SW480 (cell line): ENCODE measurements at regions not wholly inside any gene's neighbourhood (a gene's known extent, or its start where the extent isn't known, plus 50 kb on each side); places are given as distances from the start of the nearest gene placed in this dataset.

Experiments used
- DNase-seq: peaks from one replicate; pipeline ENCODE4 v3.0.0-alpha.2; 2016; ENCODE audit warnings: low spot score

DNA sequence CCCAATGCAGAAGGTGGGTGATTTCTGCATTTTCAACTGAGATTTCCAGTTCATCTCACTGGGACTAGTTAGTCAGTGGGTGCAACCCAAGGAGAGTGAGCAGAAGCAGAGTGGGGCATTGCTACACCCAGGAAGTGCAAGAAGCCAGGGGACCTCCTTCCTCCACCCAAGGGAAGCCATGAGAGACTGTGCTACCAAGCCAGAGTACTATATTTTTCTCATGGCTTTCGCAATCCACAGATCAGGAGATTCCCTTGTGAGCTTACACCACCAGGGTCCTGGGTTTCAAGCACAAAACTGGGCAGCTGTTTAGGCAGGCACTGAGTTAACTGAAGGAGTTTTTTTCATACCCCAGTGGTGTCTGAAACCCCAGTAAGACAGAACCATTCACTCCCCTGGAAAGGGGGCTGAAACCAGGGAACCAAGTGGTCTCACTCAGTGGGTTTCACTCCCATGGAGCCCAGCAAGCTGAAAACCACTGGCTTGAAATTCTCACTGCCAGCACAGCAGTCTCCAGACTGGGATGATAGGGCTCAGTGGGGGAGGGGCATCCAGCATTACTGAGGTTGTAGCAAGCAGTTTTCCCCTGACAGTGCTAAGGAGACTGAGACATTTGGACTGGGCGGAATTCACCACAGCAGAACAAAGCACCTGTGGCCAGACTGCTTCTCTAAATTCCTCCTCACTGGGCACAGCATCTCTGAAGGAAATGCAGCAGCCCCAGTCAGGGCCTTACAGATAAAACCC, 903.4 kb downstream of the TECRL start:
- no peak for DNase-seq

DNA sequence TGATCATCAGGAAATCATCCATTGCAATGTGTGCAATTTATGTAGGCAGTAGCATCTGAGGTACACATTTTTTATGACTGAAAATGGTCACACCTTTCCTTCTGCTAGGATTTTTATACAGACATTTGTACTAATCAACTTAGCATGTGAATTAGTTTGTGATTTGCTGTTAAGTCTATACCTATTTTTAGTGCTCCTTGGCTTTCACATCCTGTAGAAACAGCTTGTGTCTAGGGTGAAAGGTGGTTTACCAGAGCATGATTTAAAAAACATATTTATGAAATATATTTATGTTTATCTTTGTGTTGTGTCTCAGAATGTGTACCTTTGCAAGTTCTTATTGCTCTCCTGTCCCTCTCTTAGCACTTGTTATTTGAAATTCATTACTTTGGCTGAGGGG, 916.0 kb downstream of the TECRL start:
- DNase-seq = no peak

DNA sequence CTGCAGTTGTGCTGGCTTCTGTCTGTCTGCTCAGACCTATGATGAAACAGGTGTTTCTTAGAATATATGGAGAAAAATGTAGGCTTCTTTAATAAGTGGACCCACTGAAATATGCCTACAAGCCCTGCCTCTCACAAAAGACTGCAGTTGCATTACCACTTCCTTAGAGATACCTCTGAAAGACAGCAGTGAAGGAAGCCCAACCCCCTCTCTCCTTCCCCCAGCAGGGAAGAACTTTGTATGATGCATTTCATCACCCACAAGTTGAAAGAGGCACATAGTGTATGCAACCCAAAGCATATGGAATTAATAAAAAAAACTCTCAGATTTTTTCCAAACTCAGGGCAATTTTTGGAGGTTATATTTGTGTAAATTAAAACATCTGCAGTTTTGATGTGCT, 916.7 kb downstream of the TECRL start:
- no peak for DNase-seq

DNA sequence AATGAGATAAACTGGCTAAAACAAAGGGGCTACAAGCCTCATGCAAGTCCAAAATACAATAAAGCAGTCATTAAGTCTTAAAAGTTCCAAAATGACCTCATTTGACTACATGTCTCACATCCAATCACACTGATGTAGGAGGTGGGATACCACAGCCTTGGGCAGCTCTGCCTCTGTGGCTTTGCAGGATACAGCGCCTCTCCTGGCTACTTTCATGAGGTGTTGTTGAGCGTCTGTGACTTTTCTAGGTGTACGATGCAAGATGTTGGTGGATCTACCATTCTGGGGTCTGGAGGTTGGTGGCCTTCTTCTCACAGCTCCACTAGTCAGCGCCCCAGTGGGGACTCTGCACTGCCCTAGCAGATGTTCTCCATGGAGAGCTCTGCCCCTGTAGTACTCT, 944.9 kb downstream of the TECRL start:
- no peak for DNase-seq

DNA sequence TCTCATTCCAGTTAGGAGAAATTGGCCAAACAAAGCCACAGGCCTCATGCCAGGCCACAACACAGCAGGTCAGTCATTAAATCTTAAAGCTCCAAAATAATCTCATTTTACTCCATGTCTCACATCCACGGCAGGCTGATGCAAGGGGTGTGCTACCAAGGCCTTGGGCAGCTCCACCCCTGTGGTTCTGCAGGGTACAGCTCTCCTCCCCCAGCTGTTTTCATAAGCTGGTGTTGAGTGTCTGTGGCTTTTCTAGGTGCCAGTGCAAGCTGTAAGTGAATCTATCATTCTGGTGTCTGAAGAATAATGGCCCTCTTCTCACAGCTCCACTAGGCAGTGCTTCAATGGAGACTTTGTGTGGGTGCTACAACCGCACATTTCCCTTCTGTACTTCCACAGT, 949.2 kb downstream of the TECRL start:
- DNase-seq = no peak

DNA sequence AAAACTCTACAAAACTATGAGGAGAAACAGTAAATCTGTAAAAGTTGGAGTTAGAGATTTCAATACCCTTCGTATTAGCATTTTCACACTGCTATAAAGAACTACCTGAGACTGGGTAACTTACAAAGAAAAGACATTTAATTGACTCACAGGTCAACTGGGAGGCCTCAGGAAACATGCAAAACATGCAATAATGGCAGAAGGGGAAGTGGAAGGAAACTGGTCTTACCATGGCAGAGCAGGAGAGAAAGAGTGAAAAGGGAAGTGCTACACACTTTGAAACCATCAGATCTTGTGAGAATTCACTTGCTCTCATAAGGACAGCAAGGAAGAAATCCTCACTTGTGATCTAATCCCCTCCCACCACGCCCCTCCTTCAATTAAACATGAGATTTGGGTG, 949.9 kb downstream of the TECRL start:
- DNase-seq = no peak

DNA sequence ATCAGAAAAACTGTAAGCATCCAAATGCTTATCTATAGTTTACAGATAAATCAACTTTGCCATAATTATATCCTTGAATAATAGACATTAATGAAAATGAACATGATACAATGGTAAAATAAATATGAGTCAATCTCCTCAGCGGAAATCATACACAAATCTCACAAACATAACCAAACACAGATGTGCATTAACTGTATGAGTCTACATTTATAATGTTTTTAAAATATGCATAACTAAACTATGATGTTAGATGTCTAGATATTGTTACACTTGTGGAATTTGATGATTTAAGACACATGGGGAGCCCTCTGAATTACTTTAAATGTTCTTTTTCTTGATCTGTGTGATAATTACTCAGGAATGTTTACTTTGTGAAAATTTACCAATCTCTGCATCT, 951.2 kb downstream of the TECRL start:
- DNase-seq = no peak

DNA sequence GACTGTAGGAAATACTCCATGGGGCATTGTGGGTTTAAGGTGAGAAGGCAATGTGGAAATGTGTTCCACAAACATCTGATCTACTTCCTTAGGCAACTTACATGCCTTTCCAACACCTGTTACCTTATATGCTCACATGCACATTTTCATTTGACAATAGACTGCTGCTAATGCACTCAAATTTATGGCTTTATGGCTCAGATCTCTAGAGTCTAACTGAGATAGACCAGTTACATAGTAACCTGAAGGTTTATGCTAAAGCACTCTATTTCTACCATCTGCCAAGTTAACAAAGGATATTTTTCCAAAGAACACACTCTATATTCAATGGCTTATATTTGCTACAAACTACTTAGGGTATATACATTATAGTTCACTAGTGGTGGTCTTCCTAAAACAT, 969.0 kb downstream of the TECRL start:
- DNase-seq = no peak

DNA sequence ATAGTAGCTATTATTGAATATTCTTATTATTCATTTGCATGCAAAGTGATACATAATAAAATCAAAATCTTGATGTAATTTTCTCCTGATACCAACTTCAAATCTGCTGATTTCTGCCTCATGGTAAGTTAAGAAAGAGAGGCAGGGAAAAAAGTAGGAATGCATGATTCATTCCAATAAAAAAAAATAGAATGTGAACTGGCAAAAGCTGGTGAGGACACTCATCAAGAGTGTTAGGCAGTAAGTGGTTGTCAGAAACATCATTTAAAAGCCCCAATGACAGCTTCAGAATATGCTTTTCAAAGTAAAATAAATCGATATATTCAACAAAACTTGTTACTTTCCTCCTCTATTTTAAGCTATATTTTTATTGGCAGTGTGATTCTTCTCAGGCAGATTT, 979.1 kb downstream of the TECRL start:
- no peak for DNase-seq

DNA sequence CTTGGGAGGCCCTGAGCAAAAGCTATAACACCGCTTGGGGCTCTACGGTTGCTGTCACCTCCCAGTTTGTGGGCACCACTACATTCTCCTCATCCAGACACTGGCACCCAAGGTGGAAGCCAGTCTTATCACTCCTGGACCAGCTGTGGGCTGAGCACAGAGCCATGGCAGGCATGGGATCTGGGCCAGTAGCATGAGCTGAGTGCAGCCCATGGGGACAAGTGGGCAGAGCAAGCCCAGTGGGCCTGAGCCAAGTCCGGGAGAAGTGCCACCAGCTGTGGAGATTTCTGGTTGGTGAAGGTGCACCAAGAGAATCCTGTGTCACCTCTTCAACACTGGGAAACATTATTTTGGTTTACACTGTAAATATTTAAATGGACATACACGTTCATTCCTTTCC, 1013.0 kb downstream of the TECRL start:
- no peak for DNase-seq

DNA sequence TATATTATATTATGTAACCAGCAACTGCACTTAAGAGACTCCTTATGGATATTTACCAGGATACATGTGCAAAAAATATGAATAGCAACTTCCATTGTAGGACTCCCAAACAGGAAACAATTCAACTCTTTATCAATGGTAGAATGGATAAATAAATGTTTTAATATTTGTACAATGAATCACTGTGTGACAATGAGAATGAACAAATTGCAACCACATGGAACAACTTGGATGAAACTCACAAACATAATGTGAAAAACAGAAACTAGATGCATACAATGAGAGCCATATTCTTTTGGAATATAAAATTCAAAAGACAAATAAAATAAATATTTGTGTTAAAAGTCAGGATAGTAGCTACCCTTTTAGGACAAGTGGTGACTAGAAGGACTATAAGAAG, 1015.7 kb downstream of the TECRL start:
- DNase-seq = no peak

DNA sequence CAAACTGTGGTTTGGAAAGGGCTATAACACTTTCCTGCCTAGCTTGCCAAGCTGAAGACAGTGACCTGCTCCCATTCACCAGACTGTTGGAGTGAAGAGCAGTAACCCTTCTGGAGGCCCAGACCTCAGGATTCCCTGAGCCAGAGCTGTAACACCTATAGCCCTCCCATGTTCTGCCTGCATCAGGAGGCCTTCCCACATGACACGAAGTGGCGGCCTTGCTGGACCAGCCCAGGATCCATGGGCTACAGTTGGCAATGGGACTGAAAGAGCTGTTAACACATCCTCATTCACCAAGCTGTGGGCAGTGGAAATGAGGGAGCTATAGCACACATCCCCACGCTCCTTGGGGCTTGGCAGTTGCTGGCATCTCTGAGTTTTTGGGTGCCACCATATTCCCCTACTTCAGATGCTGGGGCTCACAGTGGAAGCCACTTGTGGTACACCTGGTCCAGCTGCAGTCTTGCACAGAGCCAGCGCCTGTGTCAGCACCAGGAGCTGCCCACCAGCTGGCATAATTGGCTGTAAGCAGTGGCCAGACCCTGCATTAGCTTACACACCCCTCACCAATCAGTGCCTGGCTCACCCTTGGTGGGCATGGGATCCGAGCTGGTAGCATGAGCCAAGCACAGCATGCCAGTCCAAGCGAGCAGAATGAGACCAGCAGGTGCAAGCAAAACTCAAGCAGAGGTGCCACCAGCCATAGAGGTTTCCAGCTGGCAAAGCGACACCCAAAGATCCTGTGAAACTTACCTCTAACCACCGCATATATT, 1029.3 kb downstream of the TECRL start:
- DNase-seq = no peak

DNA sequence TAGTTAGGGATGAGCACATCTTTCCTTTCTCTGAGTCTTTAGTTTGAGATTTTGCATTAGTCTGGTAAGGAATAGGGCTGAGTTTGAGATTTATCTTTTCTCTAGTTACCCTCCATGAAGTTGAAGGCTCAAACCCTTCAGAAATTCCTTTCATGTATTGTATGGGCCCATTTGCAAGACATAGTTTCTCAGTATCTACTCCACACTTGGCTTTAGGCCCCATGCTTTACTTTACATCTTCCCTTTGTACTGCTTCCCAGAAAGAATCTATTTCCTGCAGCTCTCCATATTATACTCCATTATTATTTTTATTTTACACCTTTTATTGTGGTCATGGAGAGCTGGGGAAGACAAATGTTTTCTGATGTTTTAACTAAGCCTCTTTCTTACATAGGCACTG, 1038.2 kb downstream of the TECRL start:
- no peak for DNase-seq

DNA sequence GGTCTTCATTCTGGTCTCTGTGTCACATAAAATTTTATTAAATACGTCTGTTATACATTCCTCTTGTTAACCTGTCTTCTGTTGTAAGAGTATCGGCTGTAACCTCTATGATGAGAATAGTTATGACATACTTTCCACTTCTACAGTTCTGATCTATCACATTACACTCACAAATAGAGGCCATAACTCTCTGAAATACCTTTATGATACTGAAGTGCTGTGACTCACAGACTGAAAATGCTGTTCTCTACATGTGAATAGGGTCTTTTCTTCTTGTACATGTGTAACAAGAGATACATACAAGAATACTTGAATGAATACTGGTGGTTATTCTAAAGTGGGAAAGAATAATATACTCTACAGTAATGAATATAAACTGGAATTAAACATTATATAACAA, 1047.6 kb downstream of the TECRL start:
- DNase-seq = no peak

DNA sequence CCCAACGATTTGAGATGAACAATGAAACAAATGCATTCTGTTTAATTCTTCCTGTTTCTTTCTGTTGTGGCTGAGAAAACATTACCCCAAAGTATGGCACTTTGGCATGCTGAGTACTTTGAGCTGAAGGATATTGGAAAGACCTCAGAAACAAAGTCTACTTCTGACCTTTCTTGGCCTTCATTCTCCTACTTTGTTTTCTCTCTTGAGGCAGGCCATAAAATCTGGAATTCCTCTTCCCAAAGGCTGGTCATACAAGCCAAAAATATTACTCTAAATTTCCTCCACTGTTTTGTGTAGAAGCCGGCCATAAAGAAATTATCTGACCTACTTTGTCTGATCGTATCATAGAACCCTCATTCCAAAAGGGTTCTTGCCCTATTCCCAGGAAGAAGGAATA, 1048.2 kb downstream of the TECRL start:
- no peak for DNase-seq

DNA sequence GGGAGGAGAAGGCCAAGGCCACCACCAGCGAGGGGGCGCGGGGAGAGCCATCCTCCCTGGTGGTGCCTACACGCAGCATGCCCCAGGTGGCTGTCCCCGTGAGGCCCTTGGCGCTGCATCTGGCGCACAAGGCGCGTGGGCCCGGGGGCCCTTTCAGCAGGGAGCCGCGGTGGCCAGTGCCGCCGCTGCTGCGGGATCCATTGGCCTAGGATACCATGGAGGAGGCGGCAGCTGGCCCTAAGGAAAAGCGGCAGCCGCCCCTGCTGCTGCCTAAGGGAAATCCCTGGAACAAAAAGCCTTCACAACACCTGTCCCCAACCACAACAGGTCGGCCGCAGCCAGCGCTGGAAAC, 1059.6 kb downstream of the TECRL start:
- DNase-seq = no peak

DNA sequence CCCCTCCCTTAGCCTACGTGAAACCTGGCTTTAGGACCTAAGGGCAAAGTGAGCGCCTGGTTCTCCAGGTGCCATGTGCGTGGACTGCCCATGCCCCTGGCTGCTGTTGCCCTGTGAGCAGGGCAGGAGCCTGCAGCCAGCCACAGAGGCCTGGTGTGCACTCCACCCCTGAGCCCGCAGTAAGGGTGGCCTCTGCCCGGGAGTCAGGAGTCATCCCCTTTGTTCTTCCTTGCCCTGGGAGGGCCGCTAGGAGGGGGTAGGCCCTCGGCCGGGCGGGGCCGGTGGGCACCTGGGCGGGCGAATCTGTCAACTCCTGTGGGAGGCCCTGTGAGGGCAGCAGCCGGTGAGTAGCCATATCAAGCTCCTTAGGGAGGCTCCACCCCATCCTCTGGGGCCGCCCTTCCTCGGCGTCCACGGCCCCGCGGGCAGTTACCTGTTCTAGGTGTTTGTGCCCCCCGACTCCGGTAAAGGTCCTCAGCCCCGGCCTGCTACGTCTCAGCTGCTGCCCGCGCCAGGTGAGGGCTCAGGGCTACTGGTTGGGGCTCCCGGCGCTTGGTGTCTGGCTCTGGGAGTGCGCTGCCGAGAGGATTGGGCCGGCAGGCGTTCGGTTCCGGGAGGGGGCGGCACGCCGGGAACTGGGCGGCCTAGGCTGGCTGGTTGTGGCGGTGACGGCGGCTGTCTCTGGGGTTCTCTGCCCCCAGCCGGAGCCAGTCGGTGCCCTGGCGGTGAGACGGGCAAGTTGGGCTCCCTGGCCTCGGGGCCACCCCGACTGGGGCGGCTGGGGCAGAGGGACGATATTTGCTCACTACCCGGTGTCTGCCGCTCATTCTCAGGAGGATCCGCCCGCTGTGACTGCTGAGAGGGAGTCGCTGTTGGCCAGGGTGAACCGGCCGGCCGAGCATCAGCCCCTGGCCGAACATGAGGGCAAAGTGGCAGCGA, 1060.2 kb downstream of the TECRL start:
- DNase-seq = no peak

DNA sequence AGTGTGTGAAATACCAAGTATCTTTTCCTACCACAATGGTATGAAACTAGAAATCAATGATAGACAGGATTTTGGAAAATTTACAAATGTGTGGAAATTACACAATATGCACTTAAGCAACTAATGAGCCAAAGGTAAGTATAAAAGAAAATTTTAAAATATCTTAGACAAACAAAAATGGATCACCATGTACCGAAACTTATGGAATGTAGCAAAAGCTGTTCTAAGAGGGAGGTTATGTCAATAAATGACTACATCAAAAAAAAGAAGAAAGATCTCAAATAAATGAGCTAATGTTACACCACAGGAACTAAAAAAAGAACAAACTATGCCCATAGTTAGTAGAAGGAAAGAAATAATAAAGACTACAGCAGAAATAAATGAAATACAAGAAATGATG, 1084.1 kb downstream of the TECRL start:
- no peak for DNase-seq

DNA sequence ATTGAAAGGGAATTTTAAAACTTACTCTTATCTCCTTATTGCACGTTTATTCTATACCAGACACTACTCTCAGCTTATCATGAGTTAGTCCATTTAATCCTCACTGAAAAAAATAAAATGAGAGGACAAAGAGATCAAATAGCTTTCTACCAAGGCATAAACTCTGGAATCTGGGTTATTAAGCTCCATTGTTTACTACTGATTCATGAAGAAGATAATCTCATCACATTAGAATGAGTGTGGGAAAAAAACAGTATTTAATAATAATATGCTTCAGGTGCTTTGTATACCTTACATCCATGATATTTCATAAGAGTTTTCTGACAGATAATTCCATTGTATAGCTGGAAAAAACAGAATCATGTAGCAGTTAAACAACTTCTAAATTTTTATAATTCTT, 1092.6 kb downstream of the TECRL start:
- no peak for DNase-seq

DNA sequence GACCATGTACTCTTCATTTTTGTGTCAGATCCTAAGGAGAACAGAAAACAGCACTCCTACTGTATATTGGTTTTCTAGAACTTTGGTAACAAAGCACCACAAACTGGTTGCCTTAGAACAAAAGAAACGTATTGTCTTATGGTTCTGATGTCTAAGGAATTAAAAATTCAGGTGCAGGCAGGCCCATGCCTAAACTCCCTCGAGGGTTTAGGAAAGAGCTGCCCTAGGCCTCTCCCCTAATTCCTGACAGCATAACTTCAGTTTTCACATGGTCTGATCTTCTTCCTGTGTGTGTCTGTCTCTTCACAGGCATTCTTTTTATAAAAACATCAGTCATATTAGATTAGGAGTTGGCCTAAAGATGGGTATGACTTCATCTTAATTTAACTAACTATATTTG, 1093.6 kb downstream of the TECRL start:
- no peak for DNase-seq

DNA sequence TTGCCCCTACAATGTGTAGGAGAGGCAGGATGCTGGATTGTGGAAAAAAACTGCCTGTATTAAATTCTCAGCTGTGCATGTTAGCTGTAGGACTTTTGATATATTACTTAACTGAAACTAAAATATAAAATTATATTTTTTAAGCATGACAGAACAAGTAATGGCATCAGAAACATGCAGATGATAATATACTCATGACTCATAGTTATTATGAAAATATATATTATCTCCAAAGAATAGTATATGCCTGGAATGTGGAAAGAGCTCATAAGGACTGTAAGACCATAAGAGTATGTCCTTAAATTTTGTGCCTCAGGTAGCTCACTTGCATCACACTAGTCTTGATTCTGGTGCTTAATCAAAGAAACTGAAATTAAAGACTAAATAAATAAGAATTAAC, 1100.6 kb downstream of the TECRL start:
- DNase-seq = no peak

DNA sequence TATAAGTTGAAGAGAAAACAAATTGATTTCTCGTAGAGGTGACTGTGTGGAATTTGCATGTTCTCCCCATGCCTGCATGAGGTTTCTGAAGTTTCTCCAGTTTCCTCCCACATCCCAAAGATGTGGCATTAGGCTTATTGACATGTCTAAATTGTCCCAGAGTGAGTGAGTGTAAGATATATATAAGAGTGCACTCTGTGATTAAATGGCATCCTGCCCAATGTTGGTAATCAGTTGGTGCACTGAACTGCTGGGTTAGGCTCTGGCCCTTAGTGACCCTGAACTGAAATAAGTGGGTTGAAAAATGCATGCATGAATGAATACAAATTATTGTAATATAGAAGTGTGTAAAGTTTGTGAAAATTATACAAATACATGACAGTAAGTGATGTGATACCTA, 1106.5 kb downstream of the TECRL start:
- DNase-seq = no peak

DNA sequence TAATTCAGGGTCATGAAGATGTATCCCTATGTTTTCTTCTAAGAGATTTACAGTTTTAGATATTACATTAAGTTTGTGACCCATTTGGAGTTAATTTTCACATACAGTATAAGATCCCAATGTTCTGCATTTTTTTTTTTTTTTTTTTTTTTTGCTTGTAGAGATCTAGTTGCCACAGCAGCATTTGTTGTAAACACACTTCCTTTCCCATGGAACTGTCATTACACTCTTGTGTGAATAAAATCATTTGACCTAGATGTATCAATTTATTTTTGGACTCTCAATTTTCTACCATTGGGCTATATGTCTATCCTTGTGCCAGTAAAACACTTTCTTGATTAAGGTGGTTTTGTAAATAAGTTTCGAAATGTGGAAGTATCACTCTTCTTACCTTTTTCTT, 1107.2 kb downstream of the TECRL start:
- no peak for DNase-seq
